Left colon (tissue), 2 donors: ENCODE measurements at regions not wholly inside any gene's neighbourhood (a gene's known extent, or its start where the extent isn't known, plus 50 kb on each side); places are given as distances from the start of the nearest gene placed in this dataset.
"Not testable (repeated sequence)": the region's sequence is repeated elsewhere in the genome, so short reads cannot be mapped to it uniquely, and the experiment has no call there.

Source experiments
- ATAC-seq: fragments of 200-7000 bp; cut with Tn5 transposase; one replicate; pipeline ENCODE4 v1.9.1; 2020; ENCODE audit warnings: mild to moderate bottlenecking, moderate library complexity
- DNase-seq, 2 donors: peaks; one replicate each; pipeline ENCODE4 v3.0.0-alpha.2; 2020
- intact Hi-C, 2 donors: fragments of 100-400 bp; cut with DNase I in 1 of 2; cut with micrococcal nuclease in 1 of 2; formaldehyde crosslinking; loops; one replicate each; pipeline versions ENCODE4 v1.11.2 to v1.14.0; 2022; cut with DNase I, micrococcal nuclease
- donor health status: DM: no; HTN: no; CAD: no.
- donor health status: DM: yes; HTN: yes; CAD: no.

DNA sequence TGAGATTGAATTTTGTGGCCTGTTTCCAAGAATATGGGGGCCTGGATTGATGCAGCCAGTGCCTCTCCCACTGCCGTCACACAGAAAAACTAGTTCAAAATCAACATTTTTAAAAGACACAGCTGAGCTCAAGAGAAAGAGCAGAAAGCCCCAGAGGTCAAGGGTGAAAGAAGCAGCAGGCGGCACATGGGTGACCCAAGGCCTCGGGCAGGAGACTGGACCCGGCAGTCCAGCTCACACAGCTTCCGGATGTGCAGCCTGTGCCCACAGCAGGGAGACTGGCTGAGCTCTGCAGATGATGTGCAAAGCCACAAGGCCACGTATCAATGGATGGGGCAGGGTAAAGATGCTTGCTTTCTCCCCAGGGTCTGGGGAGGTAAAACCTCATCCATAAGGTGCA is 50.4 kb upstream of the RNF32 start:
- DNase-seq: no peak

DNA sequence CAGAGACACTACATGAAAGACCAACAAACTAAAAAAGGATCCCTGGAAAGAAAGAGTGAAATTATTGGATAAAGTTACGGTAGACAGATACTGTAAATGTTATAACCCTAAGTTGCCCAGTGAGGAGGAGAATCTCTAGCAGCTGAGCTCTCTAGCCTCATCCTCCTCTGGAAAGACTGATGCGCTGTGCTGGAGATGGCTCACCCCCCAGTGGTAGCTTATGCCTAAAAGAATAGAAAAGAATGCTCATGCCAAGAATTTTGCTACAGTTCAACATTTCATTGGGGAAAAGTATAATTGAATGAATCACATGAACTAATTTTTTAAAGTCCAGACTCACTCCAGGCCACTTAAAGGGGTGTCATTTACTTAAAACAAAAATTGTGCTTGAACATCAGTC is 50.8 kb upstream of the RNF32 start:
- DNase-seq: no peak
- intact Hi-C loops: no loop called here
- no peak for ATAC-seq

More for the DNA sequence above, 50.4 kb upstream of the RNF32 start:
- intact Hi-C loops: no loop called here
- no peak for ATAC-seq

DNA sequence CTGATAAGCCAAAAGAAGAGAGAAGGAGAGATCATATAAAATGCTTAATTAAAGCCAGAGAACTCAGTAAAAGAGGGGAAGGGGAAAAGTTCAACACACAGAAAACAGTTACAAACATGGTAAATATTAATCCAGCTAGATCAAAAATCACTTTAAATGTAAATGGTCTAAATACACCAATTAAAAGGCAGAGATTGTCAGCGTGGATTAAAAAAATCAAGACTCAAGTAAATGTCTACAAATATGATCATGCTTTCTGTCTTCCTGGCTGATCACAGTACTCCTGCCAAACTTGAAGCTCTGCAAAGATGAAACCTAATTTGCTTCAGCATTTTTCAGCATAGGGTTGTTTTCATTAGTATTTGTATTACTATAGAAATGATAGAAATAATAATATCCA is 54.6 kb upstream of the RNF32 start:
- ATAC-seq: no peak
- intact Hi-C loops: no loop called here
- no peak for DNase-seq

DNA sequence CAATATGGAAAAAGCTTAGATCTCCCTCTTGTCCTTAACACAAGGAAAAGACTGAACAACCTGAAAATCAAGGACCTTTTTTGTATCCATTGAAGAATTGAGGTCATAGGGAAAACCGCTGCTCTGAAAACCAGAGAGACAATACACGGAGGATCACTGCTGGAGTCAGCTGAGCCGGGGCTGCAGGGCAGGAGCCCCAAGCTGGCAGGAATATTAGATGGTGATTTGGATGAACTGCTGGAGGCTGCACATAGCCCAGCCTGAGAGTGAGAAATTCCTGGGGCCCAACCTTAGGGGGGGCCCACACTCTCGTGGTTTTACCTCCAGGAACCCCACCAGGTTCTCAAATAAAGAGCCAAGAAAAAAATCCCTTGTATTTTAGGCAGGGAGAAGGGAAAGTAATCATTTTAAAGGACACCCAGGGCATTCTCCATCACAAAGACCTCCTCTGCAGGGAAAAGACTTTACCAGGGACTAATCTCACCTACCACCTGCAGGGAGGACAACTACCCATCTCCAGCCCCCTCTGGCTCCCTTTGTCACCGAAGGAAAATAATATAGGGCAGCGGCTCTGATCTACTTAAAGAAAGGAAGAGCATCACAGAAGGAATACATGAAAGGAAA is 55.4 kb upstream of the RNF32 start:
- intact Hi-C loops: no loop called here
- DNase-seq (no peak), ATAC-seq (no peak)

DNA sequence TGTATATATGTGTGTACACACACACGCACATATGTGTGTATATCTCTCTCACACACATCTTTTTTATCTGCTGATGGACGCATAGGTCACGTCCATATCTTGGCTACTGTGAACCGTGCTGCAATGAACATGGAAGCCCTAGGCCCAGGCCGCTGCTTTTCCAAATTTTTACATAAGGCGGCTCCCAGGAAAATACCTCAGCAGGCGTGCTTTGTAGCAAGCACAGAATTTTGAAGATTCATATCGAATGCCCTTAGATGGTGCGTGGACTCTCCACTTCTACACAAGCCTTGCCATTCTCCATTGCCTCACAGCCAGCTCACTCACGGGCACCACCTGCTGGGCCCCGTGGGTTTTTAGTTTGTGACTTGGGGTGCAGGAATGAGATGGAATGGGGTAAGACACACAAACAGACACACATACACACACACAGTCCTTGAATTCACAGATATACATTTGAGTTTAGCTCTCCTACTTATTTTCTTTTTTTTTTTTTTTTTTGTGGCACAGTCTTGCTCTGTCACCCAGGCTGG is 57.9 kb upstream of the RNF32 start:
- DNase-seq (no peak), ATAC-seq (no peak)
- intact Hi-C loops: no loop called here

DNA sequence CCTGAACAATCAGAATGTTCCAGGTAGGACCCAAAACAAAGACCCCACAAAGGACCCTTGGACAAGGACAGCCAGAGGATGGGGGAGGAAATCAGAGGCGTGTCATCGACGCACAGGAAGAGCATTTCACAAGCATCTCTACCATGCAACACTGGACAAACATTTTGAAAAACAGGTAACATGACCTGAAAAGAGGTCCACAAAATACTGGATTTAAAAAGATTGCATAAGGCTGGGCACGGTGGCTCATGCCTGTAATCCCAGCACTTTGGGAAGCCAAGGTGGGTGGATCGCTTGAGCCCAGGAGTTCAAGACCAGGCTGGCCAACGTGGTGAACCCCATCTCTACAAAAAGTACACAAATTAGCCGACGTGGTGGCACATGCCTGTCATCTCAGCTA is 60.5 kb upstream of the RNF32 start:
- ATAC-seq (no peak), DNase-seq (no peak)
- intact Hi-C loops: no loop called here

DNA sequence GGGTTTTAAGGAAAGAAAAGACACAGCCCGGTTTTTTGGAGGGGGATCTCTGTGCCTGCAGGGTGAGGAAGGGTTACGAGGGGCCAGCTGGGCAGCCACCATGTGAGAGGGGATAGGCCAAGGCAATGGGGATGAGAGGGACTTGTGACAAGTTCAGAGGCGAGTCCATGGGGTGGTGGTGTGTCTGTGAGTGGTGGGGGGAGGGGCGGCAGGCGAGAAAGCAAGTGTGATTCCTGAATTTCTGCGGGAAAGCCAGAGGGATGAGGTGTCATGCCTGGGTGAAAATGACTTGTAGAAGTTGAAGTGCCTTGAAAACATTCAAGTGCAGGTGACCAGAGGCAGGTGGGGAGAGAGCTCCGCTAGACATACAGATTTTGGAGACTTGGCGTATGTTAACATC is 61.0 kb upstream of the RNF32 start:
- intact Hi-C loops: no loop called here
- no peak for ATAC-seq
- no peak for DNase-seq

DNA sequence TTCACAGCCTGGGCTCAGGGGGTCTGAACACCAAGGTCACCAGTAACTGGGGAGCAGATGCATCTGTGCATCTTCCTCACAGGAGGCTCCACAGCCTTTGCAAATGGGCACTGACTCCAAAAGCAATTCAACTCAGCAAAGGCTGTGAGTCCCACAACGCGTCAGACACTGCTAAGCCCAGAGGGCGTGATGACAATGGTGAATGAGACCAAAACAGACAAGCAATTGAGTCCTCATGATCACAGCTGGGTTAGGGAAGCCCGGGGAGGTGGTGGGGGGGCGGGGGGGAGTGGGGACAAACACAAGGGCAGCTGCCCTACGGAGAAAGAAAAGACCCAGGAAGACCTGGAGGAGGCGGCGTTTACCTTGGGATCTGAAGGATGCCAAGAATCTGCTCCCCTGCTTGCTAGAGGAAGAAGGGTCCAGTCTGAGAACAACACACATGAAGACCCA is 61.6 kb upstream of the RNF32 start:
- DNase-seq: no peak
- intact Hi-C loops: no loop called here
- no peak for ATAC-seq

DNA sequence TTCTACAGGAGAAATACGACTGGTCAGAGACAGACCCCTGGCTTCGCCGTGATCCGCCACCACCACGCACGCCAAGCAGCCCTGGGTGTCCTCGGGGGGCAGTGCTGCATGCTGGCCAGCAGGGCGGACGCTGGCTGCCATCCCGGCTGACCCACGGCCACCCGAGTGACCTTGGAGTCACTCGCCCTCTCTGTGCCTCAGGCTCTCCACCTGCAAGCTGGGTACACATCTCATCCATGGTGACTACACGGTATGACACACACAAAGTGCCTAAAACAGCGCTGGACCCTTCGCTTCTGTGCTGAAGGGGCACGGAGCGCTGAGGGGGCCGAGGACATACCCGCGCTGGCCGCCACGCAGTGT is 62.0 kb upstream of the RNF32 start:
- intact Hi-C loops: no loop called here
- ATAC-seq (no peak), DNase-seq (no peak)

DNA sequence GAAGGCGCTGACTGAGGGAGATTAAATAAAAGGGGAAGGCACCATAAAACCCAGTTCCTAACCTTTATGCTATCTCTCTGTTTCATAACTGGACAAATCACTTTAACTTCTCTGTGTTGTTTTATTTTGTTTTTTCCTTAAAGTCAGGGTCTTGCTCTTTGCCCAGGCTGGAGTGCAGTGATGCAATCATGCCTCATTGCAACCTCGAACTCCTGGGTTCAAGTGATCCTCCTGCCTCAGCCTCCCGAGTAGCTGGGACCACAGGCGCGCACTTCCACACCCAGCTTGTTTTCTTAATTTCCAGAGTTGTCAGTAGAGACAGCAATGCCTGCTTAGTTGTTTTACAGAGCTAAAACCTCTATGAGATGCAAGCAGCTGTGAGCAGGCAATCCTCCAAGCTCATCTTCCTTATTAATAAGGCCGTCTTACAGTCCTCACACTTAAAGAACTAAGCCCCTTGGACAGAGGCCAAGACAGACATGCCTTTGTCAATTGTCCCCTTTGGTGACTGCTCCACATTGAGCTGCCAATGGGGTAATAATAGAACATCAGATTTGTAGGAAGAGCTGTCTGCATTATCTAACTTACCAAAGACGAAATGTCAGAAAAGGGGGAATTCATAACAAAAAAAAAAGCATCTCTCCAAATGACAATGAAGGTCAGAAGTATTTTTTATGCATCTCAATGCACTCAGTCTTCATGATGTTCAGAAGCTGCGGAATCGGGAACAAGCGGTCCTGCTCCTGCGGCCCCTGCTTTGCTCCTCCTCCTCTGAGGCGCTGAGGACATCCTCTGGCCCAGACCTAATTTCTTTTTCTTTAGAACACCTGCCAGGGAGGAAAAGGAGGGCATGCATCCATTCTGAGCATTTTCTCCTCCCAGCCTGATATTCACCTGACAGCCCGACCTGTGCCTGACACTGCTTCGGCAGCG is 62.7 kb upstream of the RNF32 start:
- intact Hi-C loops: no loop called here
- DNase-seq: no peak
- no peak for ATAC-seq

DNA sequence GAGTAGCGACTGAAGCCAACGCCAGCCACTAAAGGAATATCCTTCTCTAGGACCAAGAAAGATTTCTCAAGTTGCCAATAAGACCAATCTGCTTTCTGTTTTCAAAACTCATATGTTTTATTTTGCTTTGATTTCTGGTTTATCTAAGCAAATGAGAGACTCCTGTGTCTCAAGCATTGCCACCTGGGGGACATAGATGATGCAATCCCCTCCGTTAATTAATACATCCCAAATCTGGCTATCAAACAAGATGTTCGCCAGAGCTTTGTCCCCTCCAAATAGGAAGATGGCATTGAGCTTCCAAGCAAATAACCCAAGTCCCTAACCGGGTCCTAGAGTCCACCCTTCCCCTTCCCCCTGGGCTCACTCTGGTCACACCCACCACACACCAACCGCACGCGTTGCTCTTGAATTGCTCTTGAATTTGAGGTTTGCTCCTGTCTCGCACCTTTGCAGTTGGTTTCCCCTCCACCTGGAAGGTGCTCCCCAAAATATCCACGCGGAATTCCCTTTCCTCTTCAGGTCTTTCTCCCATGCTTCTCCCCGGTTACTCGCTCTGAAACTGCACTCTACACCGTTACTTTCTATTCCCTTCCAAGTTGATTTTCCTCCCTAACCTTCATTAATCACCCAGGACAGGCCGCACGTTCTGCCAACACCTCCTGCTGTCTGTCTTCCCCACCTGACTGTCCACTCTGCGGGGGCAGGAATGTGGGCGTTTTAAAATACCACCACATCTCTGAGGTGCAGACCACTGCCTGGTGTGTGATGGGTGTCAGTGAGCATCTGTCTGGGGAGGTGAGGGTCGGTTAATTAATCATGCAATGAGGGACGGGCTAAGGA is 64.1 kb upstream of the RNF32 start:
- intact Hi-C loops: no loop called here
- ATAC-seq (no peak), DNase-seq (no peak)

DNA sequence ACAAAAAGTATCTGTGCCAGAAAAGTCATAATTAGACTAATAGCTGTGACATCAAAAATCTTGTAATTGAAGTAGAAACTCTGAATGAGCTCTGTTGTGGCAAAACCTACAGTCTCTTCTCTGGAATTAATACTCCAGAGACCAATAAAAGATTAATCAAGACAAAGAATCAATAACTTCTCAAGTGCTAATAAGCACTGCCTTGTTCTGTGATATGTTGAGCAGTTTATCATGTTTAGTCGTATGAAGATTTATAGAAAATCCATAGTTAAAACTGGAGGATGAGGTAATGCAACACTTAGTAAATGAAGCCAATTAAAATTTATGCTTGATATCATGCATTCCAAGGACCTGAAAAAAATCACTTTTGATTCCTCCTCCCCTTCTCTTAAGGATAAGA is 72.3 kb upstream of the RNF32 start:
- intact Hi-C loops: no loop called here

DNA sequence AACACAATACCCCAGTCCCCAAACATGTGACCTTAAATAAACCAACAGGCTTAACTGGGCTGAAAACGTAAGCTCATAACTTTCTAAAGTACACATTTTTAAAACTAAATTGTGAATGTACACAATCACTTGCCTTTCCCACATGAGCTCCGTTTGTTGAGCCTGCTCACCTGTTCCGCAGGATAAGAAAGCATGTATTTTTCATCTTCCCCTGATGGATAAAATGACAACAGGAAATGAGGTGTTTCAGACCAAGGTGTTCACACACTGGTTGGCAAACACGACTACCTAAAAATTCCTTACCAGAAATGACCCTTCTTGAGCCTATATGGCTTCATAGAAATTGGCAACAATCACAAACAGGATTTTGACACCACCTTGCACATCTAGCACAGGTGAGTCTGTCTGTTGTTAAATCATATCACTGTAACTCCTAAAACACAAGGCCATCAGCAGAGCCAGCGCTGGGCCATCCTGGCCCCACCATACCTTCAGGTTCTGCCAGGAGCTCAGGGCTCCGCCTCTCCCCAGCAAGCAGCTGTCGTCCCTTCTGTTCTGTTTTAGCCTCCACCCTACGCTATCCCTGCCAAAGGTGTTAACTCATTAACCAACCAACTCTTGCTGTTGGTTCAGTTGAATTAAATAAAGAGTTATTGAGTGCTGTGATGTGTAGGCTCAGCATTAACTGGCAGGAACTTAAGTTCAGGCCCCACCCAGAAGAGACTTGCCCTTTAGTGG is 73.6 kb upstream of the RNF32 start:
- DNase-seq: peak; percentile 70 to 77
- peak; percentile 99 for ATAC-seq
- intact Hi-C loops: no loop called here

More for the DNA sequence above, 72.3 kb upstream of the RNF32 start:
- DNase-seq: no peak
- no peak for ATAC-seq

DNA sequence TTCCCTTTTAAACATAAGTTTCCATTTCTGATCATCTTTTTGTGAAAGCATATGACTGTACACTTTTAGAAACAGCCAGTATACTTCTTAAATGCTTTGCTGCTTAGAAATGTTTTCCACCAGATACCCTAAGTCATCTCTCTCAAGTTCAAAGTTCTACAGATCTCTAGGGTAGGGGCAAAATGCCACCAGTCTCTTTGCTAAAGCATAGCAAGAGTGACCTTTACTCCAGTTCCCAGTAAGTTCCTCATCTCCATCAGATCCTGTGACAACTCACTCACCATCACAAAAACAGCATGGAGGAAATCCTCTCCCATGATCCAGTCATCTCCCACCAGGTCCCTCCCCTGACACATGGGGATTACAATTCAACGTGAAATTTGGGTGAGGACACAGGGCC is 75.6 kb upstream of the RNF32 start:
- intact Hi-C loops, ATAC-seq, DNase-seq: not testable (repeated sequence)

DNA sequence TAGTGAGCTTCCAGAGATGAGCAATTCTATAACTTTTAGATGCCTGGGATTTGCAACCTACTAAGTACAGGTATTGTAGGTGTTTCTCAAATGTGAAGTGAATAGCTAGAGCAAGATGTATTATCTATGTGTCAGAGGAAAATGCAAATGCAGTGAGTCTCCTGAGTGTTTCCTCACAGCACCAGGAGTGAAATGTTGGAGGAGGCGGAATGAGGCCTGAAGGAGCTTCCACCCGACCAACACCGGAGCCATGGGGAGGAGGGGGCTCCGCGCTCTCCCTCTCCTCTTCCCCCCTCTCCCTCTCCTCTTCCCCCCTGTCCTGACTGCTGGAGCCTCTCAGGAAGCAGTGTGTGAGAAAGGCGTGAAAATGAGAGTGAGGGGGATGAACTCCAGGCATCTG is 79.9 kb upstream of the RNF32 start:
- intact Hi-C loops: no loop called here
- DNase-seq: no peak
- no peak for ATAC-seq

DNA sequence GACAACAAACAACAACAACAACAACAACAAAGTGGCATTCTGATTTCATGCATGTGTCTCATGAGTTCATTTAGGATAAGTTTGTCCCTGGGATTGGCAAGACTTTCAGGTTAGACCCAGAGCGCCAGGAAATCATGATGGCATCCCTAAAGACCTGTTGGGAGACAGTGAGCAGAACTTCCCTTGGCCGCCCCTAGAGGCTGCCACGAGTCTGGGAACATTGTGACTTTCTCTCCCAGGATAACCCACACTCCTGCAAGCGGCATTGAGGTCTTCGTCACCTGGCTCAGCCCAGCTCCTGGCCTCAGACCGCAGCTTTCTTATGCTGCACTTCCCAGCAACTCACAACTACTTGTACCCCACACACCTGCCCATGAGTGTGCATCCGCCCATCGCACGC is 80.5 kb upstream of the RNF32 start:
- ATAC-seq: peak; percentile 72
- DNase-seq: no peak
- intact Hi-C loops: no loop called here

DNA sequence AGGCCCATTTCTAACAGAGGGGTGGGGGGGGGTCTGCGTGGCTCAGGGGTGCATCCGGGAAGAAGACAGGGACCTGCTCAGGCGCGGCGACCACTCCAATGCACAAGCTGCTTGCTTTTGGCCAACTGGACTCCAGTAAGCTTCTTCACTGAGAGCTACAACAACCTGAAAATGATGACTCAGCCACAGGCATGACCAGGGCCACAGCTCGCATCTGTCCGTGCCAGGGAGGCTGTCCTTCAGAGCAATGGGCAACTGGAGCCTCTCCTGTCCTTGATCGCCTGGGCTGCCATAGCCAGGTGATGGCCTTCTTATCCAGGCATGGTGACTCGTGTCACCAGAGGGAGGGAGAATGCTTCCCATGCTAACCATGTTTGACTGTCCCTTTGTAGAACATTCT is 81.6 kb upstream of the RNF32 start:
- ATAC-seq: no peak
- intact Hi-C loops: no loop called here
- no peak for DNase-seq

DNA sequence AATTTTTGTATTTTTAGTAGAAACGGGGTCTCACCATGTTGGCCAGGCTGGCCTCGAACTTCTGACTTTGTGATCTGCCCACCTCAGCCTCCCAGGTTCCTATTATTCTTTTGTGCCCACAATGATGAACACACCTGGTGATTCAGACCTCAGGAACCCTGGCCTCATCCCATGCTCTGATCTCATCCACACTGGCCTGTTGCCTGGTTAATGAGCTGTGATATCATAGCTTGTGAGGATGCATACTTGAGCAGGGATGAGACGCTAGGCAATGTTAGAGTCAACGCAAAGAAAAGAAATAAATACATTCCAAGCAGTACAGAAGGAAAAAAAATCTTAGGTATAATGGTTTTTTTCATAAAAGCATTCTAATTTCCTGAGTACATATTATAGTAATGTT is 82.4 kb upstream of the RNF32 start:
- ATAC-seq (no peak), DNase-seq (no peak)
- intact Hi-C loops: no loop called here

DNA sequence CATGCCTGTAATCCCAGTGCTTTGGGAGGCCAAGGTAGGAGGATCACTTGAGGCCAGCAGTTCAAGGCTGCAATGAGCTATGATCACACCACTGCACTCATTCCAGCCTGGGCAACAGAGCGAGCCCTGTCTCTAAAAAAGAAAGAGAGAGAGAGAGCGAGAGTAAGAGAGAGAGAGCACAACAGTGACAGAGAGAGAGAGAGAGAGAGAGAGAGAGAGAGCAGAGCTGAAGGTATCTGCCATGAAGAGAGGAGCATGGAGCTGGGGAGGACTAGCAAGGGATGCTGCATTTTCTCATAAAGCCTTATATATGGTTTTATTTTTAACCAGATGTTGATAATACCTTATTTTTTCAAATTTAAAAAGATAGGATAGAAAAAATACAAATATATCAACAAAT is 84.5 kb upstream of the RNF32 start:
- DNase-seq (no peak), ATAC-seq (no peak)
- intact Hi-C loops: no loop called here
